ENCODE measurements at regions not wholly inside any gene's neighbourhood (a gene's known extent, or its start where the extent isn't known, plus 50 kb on each side); places are given as distances from the start of the nearest gene placed in this dataset.

GRCh38 chr1:101394041-101394440, 157.2 kb downstream of the S1PR1 start:
- Mint-ChIP-seq H3K9me3 (no peaks in the 10 kb centered on the region), H3K4me3 (no peak overlapping the region), H3K27ac (no peak overlapping the region), H3K4me1 (ENCODE audit: unreplicated experiment) (no peaks in the 10 kb centered on the region), H3K27me3 (peaks cover 2% of the 10 kb centered on the region), H3K36me3 (no peaks in the 10 kb centered on the region)
- no peak for DNase-seq (ENCODE audit: extremely low spot score, unreplicated experiment)
- no peak for TF ChIP-seq CTCF (conservative IDR thresholded peaks at IDR 0.05)

GRCh38 chr1:101399222-101399621, 162.4 kb downstream of the S1PR1 start:
- Mint-ChIP-seq H3K9me3 (no peaks in the 10 kb centered on the region), H3K27ac (no peak overlapping the region), H3K27me3 (peaks cover 5% of the 10 kb centered on the region), H3K36me3 (no peaks in the 10 kb centered on the region), H3K4me3 (no peak overlapping the region), H3K4me1 (ENCODE audit: unreplicated experiment) (peaks cover 6% of the 10 kb centered on the region)
- no peak for DNase-seq (ENCODE audit: extremely low spot score, unreplicated experiment)
- TF ChIP-seq CTCF (conservative IDR thresholded peaks at IDR 0.05), result no peak

- no peak for DNase-seq (ENCODE audit: extremely low spot score, unreplicated experiment)
- H3K4me1 Mint-ChIP-seq (ENCODE audit: unreplicated experiment), result peaks cover 24% of the 10 kb centered on the region
- H3K4me3 Mint-ChIP-seq, result no peak overlapping the region
- TF ChIP-seq CTCF (conservative IDR thresholded peaks at IDR 0.05), result no peak
- no peaks in the 10 kb centered on the region for H3K36me3 Mint-ChIP-seq
- no peak overlapping the region for H3K27ac Mint-ChIP-seq
- H3K9me3 Mint-ChIP-seq, result no peaks in the 10 kb centered on the region
- H3K27me3 Mint-ChIP-seq, result no peaks in the 10 kb centered on the region
These were observed 169.5 kb downstream of the S1PR1 start for GRCh38 chr1:101406271-101406670.

GRCh38 chr1:101406681-101407080, 169.9 kb downstream of the S1PR1 start:
- H3K9me3 Mint-ChIP-seq, result no peaks in the 10 kb centered on the region
- H3K4me1 Mint-ChIP-seq (ENCODE audit: unreplicated experiment), result peaks cover 24% of the 10 kb centered on the region
- H3K4me3 Mint-ChIP-seq, result no peak overlapping the region
- H3K27me3 Mint-ChIP-seq, result no peaks in the 10 kb centered on the region
- TF ChIP-seq CTCF (conservative IDR thresholded peaks at IDR 0.05), result no peak
- no peaks in the 10 kb centered on the region for H3K36me3 Mint-ChIP-seq
- no peak for DNase-seq (ENCODE audit: extremely low spot score, unreplicated experiment)
- H3K27ac Mint-ChIP-seq, result no peak overlapping the region

- Mint-ChIP-seq H3K9me3 (no peaks in the 10 kb centered on the region), H3K36me3 (no peaks in the 10 kb centered on the region), H3K4me3 (no peak overlapping the region), H3K27me3 (peaks cover 1% of the 10 kb centered on the region), H3K27ac (no peak overlapping the region), H3K4me1 (ENCODE audit: unreplicated experiment) (peaks cover 24% of the 10 kb centered on the region)
- TF ChIP-seq CTCF (conservative IDR thresholded peaks at IDR 0.05), result no peak
- DNase-seq (ENCODE audit: extremely low spot score, unreplicated experiment), result no peak
These were observed 170.8 kb downstream of the S1PR1 start for GRCh38 chr1:101407505-101408211.
